Endometrium (tissue), 2 donors: ENCODE measurements at regions not wholly inside any gene's neighbourhood (a gene's known extent, or its start where the extent isn't known, plus 50 kb on each side); places are given as distances from the start of the nearest gene placed in this dataset.
"Not testable (repeated sequence)": the region's sequence is repeated elsewhere in the genome, so short reads cannot be mapped to it uniquely, and the experiment has no call there.

Source experiments
- FAIRE-seq: peaks from 2 replicates; lab custom pipeline; 2012; peaks lifted over from hg19 to GRCh38; lab: Jason Lieb, UNC
- donor health status: control.
- donor health status: control.

DNA sequence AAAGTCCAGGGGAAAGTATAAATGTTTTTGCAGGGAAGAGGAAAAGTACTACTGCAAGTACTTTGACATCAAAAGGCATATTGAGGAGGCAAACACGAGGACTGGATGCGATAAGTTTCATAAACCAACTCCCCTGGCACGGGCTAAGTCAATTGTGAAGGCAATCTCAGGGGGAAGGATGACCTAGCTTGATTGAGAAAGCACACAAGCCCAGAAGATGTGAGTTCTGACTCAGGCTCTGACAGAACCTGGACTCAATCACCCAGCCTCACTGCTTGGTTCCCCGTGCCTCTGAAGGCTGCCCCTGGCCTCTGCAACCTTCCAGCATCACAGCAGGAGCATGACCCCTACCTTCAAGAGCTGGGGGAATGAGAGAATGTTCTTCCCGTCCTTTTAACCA lies 93.2 kb upstream of the ZNF438 start:
- FAIRE-seq: no peak

DNA sequence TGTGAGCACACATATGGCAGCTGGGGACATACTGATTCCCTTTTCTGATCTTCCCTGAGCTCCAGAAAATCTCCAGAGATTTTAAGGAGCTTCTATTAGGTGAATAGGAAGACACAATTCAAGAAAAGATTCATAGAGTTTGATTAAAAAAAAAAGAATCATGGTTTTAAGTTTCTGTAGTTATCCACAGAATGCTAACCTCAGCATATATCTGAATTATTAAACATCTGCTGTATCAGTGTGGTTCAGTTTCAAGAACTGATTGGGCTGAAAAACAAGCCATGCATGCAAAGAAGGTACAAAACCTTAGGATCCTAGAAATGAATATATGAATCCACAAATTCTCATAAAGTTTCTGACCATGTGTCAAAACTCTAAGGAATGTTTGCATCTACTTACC lies 94.1 kb upstream of the ZNF438 start:
- no peak for FAIRE-seq

DNA sequence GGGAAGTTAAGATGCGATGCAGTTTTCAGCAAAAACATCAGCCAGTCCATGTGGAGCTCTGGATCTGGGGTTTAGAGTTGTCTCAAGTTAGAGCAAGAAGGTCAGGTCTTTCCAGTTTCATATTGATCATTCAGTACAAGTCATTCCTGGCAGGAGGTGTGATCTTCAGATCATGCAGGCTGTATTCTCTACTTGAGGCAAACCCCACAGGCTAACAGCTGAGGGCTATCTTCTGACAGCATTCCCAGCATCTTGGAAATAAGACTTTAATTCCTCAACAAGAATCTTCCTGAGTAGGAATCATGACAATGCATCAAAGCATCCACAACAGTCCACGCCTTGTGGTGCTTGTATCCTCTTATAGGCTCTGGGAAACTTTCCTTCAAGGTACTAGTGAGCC lies 94.9 kb upstream of the ZNF438 start:
- FAIRE-seq: no peak

DNA sequence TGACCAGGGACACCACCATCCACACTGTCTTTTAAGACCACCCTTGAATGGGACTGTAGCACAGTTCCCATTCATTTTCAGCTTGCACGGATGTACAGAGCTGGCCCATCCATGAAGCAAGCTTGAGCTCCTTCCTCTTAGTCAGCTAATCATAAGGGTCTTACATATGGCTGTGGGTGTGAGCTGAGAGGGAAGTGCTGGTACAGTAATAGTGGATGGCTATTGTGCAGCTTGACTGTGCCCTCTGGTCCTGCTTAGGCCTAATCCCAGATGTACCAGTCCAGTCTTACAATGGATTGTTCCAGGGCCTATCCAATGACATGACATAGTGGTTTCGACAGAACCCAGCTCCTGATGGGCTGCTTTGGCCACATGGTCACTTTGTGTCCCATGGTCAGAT lies 96.9 kb upstream of the ZNF438 start:
- no peak for FAIRE-seq

DNA sequence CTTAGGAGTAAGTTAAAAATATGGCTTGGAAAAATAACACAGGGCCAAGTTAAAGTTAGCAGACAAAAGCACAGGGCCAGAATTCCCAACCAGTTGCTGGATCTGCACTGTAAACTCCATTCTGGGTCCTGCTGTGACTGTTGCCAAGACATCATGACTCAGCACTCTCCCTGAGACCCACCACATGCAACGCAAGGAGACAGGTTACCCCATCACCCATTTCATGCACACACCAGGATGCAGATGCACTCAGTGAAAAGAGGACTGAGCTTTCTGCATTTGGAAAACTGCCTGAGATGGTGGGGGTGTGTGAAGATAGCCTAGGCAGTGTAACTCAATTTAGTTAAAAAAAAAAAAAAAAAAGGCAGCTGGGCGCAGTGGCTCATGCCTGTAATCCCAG lies 97.6 kb upstream of the ZNF438 start:
- no peak for FAIRE-seq

DNA sequence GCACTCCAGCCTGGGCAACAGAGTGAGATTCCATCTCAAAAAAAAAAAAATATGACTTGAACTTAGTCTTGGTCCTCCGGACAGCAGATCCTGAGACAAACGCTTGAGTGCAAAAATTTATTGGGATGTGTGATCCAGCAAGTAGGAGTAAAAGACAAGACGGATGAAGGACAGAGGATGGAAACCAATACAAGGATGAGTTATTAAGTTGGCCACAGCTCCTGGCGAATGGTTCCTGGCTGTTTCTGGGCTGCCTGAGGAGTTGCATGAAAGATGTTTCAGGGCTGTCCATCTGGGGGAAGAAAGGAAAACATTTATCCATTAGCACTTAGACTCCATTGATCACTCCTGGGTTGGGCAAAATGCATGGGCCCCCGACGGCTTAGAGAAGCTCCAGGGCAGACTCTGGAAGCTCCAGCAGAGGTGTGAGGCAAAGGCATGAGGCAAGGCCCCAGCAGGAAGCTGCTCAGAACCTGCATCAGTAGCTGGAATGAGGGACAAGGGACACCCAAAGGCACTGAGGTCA lies 98.3 kb upstream of the ZNF438 start:
- FAIRE-seq: no peak

- FAIRE-seq: no peak
Observed at GRCh38 chr10:31130406-31130805, 98.7 kb upstream of the ZNF438 start.

DNA sequence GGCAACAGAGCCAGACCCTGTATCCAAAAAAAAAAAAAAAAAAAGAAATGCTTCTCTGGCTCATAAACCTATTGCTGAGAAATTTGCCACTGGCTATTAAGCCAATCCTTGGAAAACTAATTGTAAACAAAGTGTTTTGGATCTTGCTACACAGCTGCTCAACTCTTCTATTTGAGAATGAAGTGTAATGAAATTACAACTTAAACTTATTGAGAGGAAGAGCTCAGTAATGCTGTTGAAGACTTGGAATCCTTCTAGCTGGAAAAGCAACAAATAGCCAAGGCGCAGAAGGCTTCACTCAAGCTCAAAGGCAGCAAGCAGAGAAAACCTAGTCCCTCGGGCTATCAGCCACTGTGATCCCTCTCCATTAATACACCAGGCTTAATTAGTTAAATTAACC lies 99.6 kb upstream of the ZNF438 start:
- no peak for FAIRE-seq

DNA sequence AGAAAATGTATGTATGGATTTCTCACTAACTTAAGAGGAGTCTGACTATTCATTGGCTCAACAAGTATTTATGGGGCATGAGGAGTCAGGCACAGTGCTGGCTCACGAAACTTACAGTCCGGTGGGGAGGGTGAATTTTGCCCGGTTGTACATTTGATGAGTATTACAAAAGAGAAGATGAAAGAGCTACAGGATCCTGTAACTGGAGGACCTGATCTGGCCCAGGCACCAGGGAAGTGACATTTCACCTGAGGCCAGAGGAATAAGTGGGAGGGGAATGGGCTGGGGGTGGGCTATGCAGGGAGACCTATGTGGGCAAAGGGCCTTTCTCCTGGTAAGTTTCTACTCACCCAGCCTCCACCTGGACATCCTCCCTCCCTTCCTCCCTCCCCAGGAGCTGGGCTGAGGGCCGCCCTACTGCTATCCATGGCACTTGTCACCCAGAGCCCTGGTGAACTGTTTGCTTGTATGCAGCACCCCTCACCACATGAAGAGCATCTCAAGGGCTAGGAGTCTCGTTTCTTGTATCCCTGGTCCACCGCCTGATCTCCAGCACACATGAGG lies 101.1 kb upstream of the ZNF438 start:
- no peak for FAIRE-seq

GRCh38 chr10:31133251-31133791 lies 101.7 kb upstream of the ZNF438 start:
- no peak for FAIRE-seq

GRCh38 chr10:31133792-31134310 lies 102.2 kb upstream of the ZNF438 start:
- FAIRE-seq: no peak

DNA sequence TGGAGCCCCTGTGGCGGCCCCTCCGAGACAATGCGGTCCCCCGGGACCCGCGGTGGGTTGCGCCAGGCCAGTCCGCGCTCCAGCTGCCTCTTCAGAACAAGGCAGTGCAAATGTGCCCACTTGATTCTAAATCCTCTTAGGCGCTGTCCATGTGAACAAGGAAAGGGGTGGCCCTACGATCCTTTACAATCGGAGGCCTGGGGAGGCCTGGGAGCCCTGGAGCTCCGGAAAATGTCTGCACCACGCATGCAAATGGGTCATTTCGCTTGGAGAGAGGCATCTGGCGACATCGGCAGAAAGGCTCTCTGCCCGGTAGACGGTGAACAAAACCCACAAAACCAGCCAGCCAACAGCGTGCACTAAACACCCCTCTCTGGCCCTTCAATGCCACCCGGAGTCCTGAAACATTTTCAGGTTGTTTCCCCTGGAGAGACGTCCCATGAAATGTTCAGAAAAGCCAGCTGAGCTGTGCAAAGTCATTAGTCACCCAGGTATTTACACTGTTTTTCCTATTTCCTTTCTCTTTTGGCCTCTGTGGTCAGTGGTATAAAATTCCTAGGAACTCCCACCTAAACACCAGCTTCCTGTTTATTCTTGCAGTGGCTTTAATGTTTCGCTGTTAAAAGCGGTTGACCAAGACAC lies 102.8 kb upstream of the ZNF438 start:
- peak; percentile 77 for FAIRE-seq

GRCh38 chr10:31135171-31135570 lies 103.5 kb upstream of the ZNF438 start:
- FAIRE-seq: no peak

GRCh38 chr10:31135791-31136190 lies 104.1 kb upstream of the ZNF438 start:
- FAIRE-seq: not testable (repeated sequence)

GRCh38 chr10:31136386-31136785 lies 104.7 kb upstream of the ZNF438 start:
- FAIRE-seq: no peak

DNA sequence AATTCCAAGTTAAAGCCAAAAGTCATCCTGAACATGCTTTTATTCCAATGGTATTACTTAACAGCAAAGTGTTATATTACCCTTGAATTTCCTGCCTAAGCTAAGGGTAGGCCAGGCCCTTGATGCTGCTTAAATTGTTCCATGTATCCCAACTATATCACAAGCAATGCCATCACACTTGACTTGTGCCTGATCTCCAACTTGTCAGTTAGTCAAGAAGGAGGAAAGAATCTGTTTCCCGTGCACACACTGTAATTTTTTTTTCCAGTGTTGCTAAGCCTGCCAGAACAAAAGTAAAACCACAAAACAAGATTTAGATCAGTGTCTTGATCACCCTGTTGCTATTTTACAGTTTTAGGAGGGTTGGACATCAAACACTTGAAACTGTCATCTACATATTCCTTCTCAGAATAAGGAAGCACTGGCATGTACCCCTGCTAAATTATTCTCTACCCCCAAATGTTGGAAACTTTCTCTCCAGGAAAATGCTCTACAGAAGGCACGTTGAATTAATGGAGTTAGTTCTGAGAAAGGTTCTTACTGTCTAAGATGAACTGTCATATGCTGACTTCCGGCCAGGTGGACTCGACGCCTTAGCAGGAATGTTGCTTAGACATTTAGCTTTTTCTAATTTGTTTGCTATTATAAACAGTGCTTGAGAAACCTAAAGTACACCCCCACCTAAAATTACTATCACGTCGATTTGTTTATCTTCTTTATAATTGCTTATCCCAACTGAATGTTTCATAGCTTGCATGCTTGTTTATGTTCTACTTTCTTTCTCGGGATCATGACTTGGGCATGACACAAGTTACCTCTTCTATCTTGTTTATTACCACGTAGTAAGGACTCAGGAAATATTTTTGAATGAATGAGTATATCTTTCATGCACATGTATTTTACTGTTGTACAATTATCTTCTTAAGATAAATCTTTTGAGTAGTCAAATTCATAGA lies 105.5 kb upstream of the ZNF438 start:
- no peak for FAIRE-seq

- FAIRE-seq: no peak
Observed at GRCh38 chr10:31138026-31138553, 106.4 kb upstream of the ZNF438 start.

GRCh38 chr10:31139497-31139896 lies 107.8 kb upstream of the ZNF438 start:
- FAIRE-seq: no peak

DNA sequence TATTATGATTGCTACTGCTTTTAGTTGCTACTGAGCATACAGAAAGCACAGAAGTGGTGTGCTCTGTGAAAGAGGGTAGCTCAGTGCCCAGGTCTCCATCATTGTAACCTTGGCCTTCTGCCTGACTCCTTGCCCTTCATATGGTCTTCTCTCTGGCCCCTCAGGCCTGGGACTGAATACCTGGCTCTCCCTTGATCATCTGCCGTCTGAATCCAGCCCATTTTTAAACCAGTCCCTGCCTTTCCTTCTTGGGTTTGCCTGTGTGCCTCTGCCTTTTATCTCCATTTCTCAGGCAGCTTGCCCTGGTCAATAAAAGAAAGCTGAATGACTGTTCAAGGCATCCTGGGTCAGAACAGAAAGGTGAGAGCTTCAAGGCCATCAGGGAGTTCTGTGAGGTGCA lies 109.1 kb upstream of the ZNF438 start:
- FAIRE-seq: no peak

DNA sequence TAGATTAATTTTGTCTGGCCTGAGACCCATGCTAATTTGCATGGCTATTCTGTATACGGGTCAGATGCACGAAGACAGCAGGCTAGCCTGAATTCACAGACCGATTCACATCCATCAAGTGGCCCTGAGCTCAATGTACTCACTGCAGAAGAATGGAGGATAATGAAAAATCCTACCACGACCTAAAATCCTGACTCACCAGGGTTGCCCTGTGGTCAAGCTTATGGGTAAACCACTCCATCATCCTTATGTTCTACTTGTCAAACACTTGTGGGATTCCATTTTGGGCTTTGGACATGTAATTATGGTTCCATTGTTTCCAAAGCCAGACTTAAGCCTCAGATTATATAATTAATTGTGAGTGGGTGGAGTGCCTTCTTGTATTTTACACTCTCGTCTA lies 110.4 kb upstream of the ZNF438 start:
- no peak for FAIRE-seq

GRCh38 chr10:31143331-31143935 lies 111.8 kb upstream of the ZNF438 start:
- FAIRE-seq: no peak

DNA sequence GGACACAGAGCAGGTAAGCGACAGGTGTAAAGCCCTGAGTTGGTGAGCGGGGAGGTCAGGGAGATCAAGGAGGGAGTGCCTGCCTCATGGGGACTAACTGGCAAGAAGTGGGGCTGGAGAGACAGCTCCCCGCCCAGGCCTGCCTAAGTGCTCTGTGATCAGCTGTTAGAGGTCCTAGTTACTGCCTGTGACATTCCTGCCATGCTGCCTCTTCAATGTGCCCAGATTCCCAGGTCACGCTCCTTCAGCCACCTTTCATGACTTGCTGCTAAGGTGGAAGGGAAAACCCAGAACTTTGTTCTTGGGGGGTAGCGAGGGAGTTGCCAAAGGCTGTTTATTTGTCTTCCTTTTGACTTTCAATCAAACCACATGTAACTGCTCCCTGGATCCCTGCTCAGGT lies 114.3 kb upstream of the ZNF438 start:
- FAIRE-seq: no peak
